ENCODE measurements at regions not wholly inside any gene's neighbourhood (a gene's known extent, or its start where the extent isn't known, plus 50 kb on each side); places are given as distances from the start of the nearest gene placed in this dataset.

GRCh38 chr5:103918668-103919367 lies 356.2 kb upstream of the NUDT12 start:
- no peaks in the 10 kb centered on the region for H3K36me3 ChIP-seq (ENCODE audit: control insufficient read depth in 1 of 2, insufficient read depth in 2 of 2, low read length in 2 of 2)
- ChIA-PET POLR2A (no interaction called here), CTCF (no interaction called here), RAD21 (ENCODE audit: low non-redundant PET in 1 of 2, low total read pairs in 2 of 2, uncharacterized antibody in 2 of 2, unreplicated experiment in 2 of 2) (no interaction called here)
- H3K9me2 ChIP-seq (ENCODE audit: insufficient read depth): no peaks in the 10 kb centered on the region
- no peaks in the 10 kb centered on the region for H4K20me1 ChIP-seq (ENCODE audit: insufficient read depth)
- no peak overlapping the region for H3K27ac ChIP-seq (ENCODE audit: low read depth, low read length)
- H3K4me2 ChIP-seq (ENCODE audit: low read length): no peak overlapping the region
- no peaks in the 10 kb centered on the region for H3K4me1 ChIP-seq (ENCODE audit: control insufficient read depth in 1 of 2, insufficient read depth in 2 of 2, low read length in 2 of 2)
- intact Hi-C loops (cut with micrococcal nuclease): no loop called here
- DNase-seq (ENCODE audit: low read depth, low spot score) (no peak), ATAC-seq (no peak)
- no peak overlapping the region for H3K4me3 ChIP-seq (replicated peaks in 1 of 2; ENCODE audit: low read depth in 1 of 2, low read length in 2 of 2)
- TF ChIP-seq ELF1 (IDR thresholded peaks at IDR 0.05; ENCODE audit: borderline replicate concordance, low read depth) (no peak), EZH2phosphoT487 (IDR thresholded peaks at IDR 0.05; ENCODE audit: borderline replicate concordance) (no peak), SP1 (IDR thresholded peaks at IDR 0.05; ENCODE audit: low read depth) (no peak), RAD21 (IDR thresholded peaks at IDR 0.05; ENCODE audit: low read depth) (no peak), FOSL1 (IDR thresholded peaks at IDR 0.05; ENCODE audit: low read depth) (no peak)
- no TSS peak for BruUV-seq (replicated peaks)
- H3K9me3 ChIP-seq (ENCODE audit: control insufficient read depth in 1 of 2, insufficient read depth in 1 of 2, low read depth in 1 of 2, low read length in 2 of 2): no peaks in the 10 kb centered on the region
- H3K27me3 ChIP-seq (ENCODE audit: insufficient read depth, low read length): no peaks in the 10 kb centered on the region
- H3K9ac ChIP-seq (ENCODE audit: low read length): no peak overlapping the region
- peak overlapping the region; percentile 3 for H2AFZ ChIP-seq (ENCODE audit: low read depth, low read length, poor library complexity, severe bottlenecking)
- H3K79me2 ChIP-seq (ENCODE audit: insufficient read depth, low read length): no peaks in the 10 kb centered on the region

GRCh38 chr5:103915081-103915480 lies 352.5 kb upstream of the NUDT12 start:
- H3K9me3 ChIP-seq (ENCODE audit: control insufficient read depth in 1 of 2, insufficient read depth in 1 of 2, low read depth in 1 of 2, low read length in 2 of 2): no peaks in the 10 kb centered on the region
- intact Hi-C loops (cut with micrococcal nuclease): no loop called here
- no TSS peak for BruUV-seq (replicated peaks)
- no peak for DNase-seq (ENCODE audit: low read depth, low spot score)
- CTCF ChIA-PET: no interaction called here
- no peaks in the 10 kb centered on the region for H3K79me2 ChIP-seq (ENCODE audit: insufficient read depth, low read length)
- TF ChIP-seq EZH2phosphoT487 (IDR thresholded peaks at IDR 0.05; ENCODE audit: borderline replicate concordance) (no peak), CEBPB (IDR thresholded peaks at IDR 0.05; ENCODE audit: low read depth) (no peak), POLR2AphosphoS5 (IDR thresholded peaks at IDR 0.05; ENCODE audit: low read depth, low read length) (no peak), TCF7L2 (IDR thresholded peaks at IDR 0.05; ENCODE audit: borderline replicate concordance, extremely low read depth, insufficient read depth, insufficient read length) (no peak), JUND (IDR thresholded peaks at IDR 0.05) (no peak), SP1 (IDR thresholded peaks at IDR 0.05; ENCODE audit: low read depth) (no peak), MAX (IDR thresholded peaks at IDR 0.05) (no peak), SRF (IDR thresholded peaks at IDR 0.05; ENCODE audit: low read depth) (no peak), CBX3 (IDR thresholded peaks at IDR 0.05; ENCODE audit: low read depth) (no peak), SIN3A (IDR thresholded peaks at IDR 0.05; ENCODE audit: low read depth) (no peak), EGR1 (IDR thresholded peaks at IDR 0.05; ENCODE audit: low read depth) (no peak)
- TF ChIP-seq, protein P1, sequence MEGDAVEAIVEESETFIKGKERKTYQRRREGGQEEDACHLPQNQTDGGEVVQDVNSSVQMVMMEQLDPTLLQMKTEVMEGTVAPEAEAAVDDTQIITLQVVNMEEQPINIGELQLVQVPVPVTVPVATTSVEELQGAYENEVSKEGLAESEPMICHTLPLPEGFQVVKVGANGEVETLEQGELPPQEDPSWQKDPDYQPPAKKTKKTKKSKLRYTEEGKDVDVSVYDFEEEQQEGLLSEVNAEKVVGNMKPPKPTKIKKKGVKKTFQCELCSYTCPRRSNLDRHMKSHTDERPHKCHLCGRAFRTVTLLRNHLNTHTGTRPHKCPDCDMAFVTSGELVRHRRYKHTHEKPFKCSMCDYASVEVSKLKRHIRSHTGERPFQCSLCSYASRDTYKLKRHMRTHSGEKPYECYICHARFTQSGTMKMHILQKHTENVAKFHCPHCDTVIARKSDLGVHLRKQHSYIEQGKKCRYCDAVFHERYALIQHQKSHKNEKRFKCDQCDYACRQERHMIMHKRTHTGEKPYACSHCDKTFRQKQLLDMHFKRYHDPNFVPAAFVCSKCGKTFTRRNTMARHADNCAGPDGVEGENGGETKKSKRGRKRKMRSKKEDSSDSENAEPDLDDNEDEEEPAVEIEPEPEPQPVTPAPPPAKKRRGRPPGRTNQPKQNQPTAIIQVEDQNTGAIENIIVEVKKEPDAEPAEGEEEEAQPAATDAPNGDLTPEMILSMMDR (IDR thresholded peaks at IDR 0.05 in 2 of 3, conservative IDR thresholded peaks at IDR 0.05 in 1 of 3; ENCODE audit: borderline replicate concordance in 1 of 3, insufficient read depth in 1 of 3, low read depth in 2 of 3, low read length in 2 of 3): no peak
- TF ChIP-seq, protein P2, sequence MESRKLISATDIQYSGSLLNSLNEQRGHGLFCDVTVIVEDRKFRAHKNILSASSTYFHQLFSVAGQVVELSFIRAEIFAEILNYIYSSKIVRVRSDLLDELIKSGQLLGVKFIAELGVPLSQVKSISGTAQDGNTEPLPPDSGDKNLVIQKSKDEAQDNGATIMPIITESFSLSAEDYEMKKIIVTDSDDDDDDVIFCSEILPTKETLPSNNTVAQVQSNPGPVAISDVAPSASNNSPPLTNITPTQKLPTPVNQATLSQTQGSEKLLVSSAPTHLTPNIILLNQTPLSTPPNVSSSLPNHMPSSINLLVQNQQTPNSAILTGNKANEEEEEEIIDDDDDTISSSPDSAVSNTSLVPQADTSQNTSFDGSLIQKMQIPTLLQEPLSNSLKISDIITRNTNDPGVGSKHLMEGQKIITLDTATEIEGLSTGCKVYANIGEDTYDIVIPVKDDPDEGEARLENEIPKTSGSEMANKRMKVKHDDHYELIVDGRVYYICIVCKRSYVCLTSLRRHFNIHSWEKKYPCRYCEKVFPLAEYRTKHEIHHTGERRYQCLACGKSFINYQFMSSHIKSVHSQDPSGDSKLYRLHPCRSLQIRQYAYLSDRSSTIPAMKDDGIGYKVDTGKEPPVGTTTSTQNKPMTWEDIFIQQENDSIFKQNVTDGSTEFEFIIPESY (IDR thresholded peaks at IDR 0.05; ENCODE audit: extremely low read depth, insufficient replicate concordance, low read length): no peak
- RAD21 ChIA-PET (ENCODE audit: low non-redundant PET in 1 of 2, low total read pairs in 2 of 2, uncharacterized antibody in 2 of 2, unreplicated experiment in 2 of 2): no interaction called here
- no peaks in the 10 kb centered on the region for H3K27me3 ChIP-seq (ENCODE audit: insufficient read depth, low read length)
- no peak overlapping the region for H3K27ac ChIP-seq (ENCODE audit: low read depth, low read length)
- H4K20me1 ChIP-seq (ENCODE audit: insufficient read depth): no peaks in the 10 kb centered on the region
- no peak overlapping the region for H3K9ac ChIP-seq (ENCODE audit: low read length)
- no peaks in the 10 kb centered on the region for H3K36me3 ChIP-seq (ENCODE audit: control insufficient read depth in 1 of 2, insufficient read depth in 2 of 2, low read length in 2 of 2)
- no peak overlapping the region for H3K4me3 ChIP-seq (replicated peaks in 1 of 2; ENCODE audit: low read depth in 1 of 2, low read length in 2 of 2)
- H3K9me2 ChIP-seq (ENCODE audit: insufficient read depth): no peaks in the 10 kb centered on the region
- no peaks in the 10 kb centered on the region for H3K4me1 ChIP-seq (ENCODE audit: control insufficient read depth in 1 of 2, insufficient read depth in 2 of 2, low read length in 2 of 2)
- POLR2A ChIA-PET: no interaction called here
- H3K4me2 ChIP-seq (ENCODE audit: low read length): no peak overlapping the region
- H2AFZ ChIP-seq (ENCODE audit: low read depth, low read length, poor library complexity, severe bottlenecking): no peak overlapping the region
- no peak for ATAC-seq

Measured in HCT116 (cell line).